NT2/D1 (cell line): ENCODE measurements at regions not wholly inside any gene's neighbourhood (a gene's known extent, or its start where the extent isn't known, plus 50 kb on each side); places are given as distances from the start of the nearest gene placed in this dataset.

Source experiments
- SUZ12 ChIP-seq: IDR thresholded peaks from 2 replicates; pipeline ENCODE4 v1.6.1; 2011; ENCODE audit not compliant: insufficient read length, insufficient read depth; ENCODE audit errors: extremely low read depth
- YY1 ChIP-seq: IDR thresholded peaks from 2 replicates; pipeline ENCODE4 v1.6.1; 2011; ENCODE audit not compliant: insufficient read length, insufficient read depth
- ZNF274 ChIP-seq: IDR thresholded peaks from 2 replicates; pipeline ENCODE4 v1.6.1; 2011; ENCODE audit warnings: mild to moderate bottlenecking, low read depth, low read length

- no peak for TF ChIP-seq ZNF274
- no peak for TF ChIP-seq SUZ12
- TF ChIP-seq YY1, result no peak
Observed at GRCh38 chr3:27614592-27614991, 107.5 kb downstream of the EOMES start.
